Lung (tissue), 11 donors: ENCODE measurements at regions not wholly inside any gene's neighbourhood (a gene's known extent, or its start where the extent isn't known, plus 50 kb on each side); places are given as distances from the start of the nearest gene placed in this dataset.

Source experiments
- ATAC-seq: fragments of 200-7000 bp; cut with Tn5 transposase; one replicate; pipeline ENCODE4 v1.9.1; 2020; ENCODE audit warnings: moderate number of reproducible peaks; ENCODE audit not compliant: insufficient read depth, low FRiP score
- DNase-seq, 3 donors: peaks; one replicate each; pipeline ENCODE4 v3.0.0-alpha.2; 2013 to 2017
- H3K27ac ChIP-seq, 2 donors: one replicate each; pipeline ENCODE4 v1.5.1; 2013; ENCODE audit warnings: mild to moderate bottlenecking in 2 of 2, moderate library complexity in 2 of 2, control low read depth in 1 of 2, inconsistent platforms in 1 of 2, low read depth in 1 of 2, low read length in 1 of 2
- H3K27me3 ChIP-seq, 3 donors: one replicate each; pipeline ENCODE4 v1.5.1; 2013; ENCODE audit warnings: low read length in 2 of 3; ENCODE audit not compliant: control insufficient read depth in 3 of 3, insufficient read depth in 3 of 3
- H3K36me3 ChIP-seq, 4 donors: one replicate each; pipeline ENCODE4 v1.5.1; 2013; ENCODE audit warnings: low read length in 4 of 4, mild to moderate bottlenecking in 1 of 4, moderate library complexity in 1 of 4; ENCODE audit not compliant: control insufficient read depth in 4 of 4, insufficient read depth in 4 of 4
- H3K4me1 ChIP-seq, 5 donors: one replicate each; pipeline ENCODE4 v1.5.1; 2013; ENCODE audit warnings: low read length in 5 of 5, mild to moderate bottlenecking in 2 of 5, moderate library complexity in 1 of 5; ENCODE audit not compliant: control insufficient read depth in 5 of 5, insufficient read depth in 5 of 5
- H3K4me3 ChIP-seq: one replicate; pipeline ENCODE4 v1.5.1; 2013; ENCODE audit warnings: mild to moderate bottlenecking, control low read depth, moderate library complexity
- H3K9ac ChIP-seq, 2 donors: one replicate each; pipeline ENCODE4 v1.5.1; 2013; ENCODE audit warnings: low read length in 2 of 2, control low read depth in 1 of 2; ENCODE audit not compliant: insufficient read depth in 1 of 2
- H3K9me3 ChIP-seq, 4 donors: one replicate each; pipeline ENCODE4 v1.5.1; 2013; ENCODE audit warnings: low read length in 3 of 4, mild to moderate bottlenecking in 1 of 4, moderate library complexity in 1 of 4; ENCODE audit not compliant: control insufficient read depth in 4 of 4, insufficient read depth in 3 of 4
- WGBS, 2 donors: extraction: QIAGEN DNeasy Blood & Tissue Kit; methylation state at CpG; one replicate each; pipeline ENCODE4 v1.1.7; 2013; 5-methylcytosine and 5-hydroxymethylcytosine counted together
- TF ChIP-seq, protein P1 (sequence below): IDR thresholded peaks from 2 replicates; pipeline ENCODE4 v1.5.1; 2012; ENCODE audit warnings: mild to moderate bottlenecking; ENCODE audit errors: control extremely low read depth, extremely low read depth
- donor health status: control.
- donor health status: control.
- donor health status: Bipolar disorder and iron deficiency.
- donor health status: healthy.
- donor health status: DM: yes; HTN: yes; CAD: no.

DNA sequence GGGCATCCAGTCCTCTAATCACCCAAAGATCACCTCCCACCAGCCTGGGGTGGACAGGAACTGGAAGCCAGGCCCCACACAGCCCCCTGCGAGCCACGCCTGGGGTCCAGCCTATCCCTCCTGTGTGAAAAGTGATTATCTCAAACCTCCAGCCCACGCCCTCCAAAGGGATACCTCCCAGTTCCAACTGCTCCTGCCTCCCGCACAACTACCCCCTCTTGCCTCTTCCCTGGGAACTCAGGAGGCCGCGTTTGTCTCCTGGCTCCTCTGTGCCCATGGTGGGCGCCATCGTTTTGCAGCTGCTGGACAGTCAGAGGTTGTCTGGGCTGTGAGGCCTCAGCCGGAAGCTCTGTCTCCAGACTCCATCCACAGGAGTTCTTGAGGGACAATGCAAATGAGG lies 305.9 kb downstream of the AJAP1 start:
- TF ChIP-seq, protein P1, sequence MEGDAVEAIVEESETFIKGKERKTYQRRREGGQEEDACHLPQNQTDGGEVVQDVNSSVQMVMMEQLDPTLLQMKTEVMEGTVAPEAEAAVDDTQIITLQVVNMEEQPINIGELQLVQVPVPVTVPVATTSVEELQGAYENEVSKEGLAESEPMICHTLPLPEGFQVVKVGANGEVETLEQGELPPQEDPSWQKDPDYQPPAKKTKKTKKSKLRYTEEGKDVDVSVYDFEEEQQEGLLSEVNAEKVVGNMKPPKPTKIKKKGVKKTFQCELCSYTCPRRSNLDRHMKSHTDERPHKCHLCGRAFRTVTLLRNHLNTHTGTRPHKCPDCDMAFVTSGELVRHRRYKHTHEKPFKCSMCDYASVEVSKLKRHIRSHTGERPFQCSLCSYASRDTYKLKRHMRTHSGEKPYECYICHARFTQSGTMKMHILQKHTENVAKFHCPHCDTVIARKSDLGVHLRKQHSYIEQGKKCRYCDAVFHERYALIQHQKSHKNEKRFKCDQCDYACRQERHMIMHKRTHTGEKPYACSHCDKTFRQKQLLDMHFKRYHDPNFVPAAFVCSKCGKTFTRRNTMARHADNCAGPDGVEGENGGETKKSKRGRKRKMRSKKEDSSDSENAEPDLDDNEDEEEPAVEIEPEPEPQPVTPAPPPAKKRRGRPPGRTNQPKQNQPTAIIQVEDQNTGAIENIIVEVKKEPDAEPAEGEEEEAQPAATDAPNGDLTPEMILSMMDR: no peak
- DNase-seq: no peak
- H3K27me3 ChIP-seq: peaks cover 0 to 7% (median 0%) of the 10 kb centered on the region in 3 donors
- no peak overlapping the region for H3K4me3 ChIP-seq
- no peaks in the 10 kb centered on the region for H3K4me1 ChIP-seq
- H3K36me3 ChIP-seq: no peaks in the 10 kb centered on the region
- 86 to 91% methylated on average over 9 of the region's 9 CpGs for WGBS, 2 donors
- no peak for ATAC-seq
- peaks cover 0 to 4% (median under 1%) of the 10 kb centered on the region in 4 donors for H3K9me3 ChIP-seq
- no peak overlapping the region for H3K27ac ChIP-seq
- no peak overlapping the region for H3K9ac ChIP-seq

DNA sequence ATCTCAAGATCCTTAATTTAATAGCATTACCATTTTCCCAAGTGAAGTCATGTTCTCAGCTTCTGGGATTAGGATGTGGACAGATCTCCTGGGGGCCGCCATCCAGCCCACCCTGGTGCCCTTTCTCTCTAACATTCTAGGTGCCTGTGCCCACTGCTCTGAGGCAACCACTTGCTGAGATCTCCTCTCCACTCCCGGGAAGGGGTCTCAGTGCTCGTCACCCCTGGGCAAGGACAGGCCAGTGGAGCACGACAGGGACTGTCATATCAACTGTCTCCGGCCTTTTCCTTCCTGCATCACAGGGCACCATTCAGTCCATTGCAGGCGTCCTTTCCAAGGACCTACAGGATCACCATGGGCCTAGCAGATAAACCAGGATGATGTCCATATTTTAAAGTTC lies 304.8 kb downstream of the AJAP1 start:
- Histone ChIP-seq H3K36me3 (no peaks in the 10 kb centered on the region), H3K27me3 (peaks cover 0 to 4% (median 0%) of the 10 kb centered on the region in 3 donors), H3K9ac (no peak overlapping the region), H3K4me1 (no peaks in the 10 kb centered on the region), H3K27ac (no peak overlapping the region), H3K4me3 (no peak overlapping the region), H3K9me3 (peaks cover 0 to 6% (median under 1%) of the 10 kb centered on the region in 4 donors)
- TF ChIP-seq, protein P1: no peak
- DNase-seq: no peak
- no peak for ATAC-seq
- WGBS, 2 donors: 83 to 86% methylated on average over 6 of the region's 6 CpGs

DNA sequence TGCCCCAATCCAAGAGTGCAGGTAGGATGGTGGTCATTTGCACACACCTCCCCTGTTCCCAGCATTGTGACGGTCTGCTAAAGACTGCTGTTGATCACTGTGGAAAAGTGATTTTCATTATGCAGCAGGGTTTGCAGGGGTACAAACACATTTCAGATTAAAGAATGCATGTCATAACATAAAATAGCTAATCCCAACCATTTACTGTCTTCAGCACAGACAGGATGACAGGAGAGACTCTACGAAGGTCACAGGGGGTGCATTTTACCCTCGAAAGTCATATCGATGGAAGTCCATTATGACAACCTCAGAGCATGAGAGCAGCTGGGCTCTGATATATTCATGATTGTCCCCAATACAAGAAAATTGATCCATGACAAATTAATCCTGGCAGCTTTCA lies 302.6 kb downstream of the AJAP1 start:
- DNase-seq (no peak), ATAC-seq (no peak)
- 91 to 93% methylated on average over 4 of the region's 4 CpGs for WGBS, 2 donors
- TF ChIP-seq, protein P1: no peak
- Histone ChIP-seq H3K9ac (no peak overlapping the region), H3K4me3 (no peak overlapping the region), H3K36me3 (no peaks in the 10 kb centered on the region), H3K27me3 (no peaks in the 10 kb centered on the region), H3K9me3 (peaks cover 0 to 10% (median 3%) of the 10 kb centered on the region in 4 donors), H3K4me1 (no peaks in the 10 kb centered on the region), H3K27ac (no peak overlapping the region)

DNA sequence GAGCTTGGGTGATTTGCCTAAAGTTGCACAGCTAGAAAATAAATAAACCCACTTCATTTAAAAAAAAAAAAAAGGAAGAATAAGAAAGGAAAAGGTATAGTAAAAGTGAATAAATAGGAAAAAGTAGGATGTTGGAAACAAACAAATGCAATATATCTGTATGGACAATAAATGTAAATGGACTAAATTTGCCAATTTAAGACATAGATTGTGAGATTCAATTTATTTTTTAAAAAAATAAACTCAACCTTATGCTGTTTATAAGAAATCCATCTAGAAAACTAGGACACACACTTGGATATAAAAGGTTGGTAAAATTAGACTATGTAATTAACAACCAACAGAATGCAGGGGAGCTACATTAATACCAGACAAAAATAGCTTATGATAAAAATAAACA lies 300.0 kb downstream of the AJAP1 start:
- DNase-seq (no peak), ATAC-seq (no peak)
- TF ChIP-seq, protein P1: no peak

More for the DNA sequence above, 300.0 kb downstream of the AJAP1 start:
- H3K27me3 ChIP-seq: no peaks in the 10 kb centered on the region
- H3K27ac ChIP-seq: no peak overlapping the region
- H3K4me3 ChIP-seq: no peak overlapping the region
- H3K9ac ChIP-seq: no peak overlapping the region
- H3K4me1 ChIP-seq: no peaks in the 10 kb centered on the region
- H3K9me3 ChIP-seq: peaks cover 0 to 10% (median 3%) of the 10 kb centered on the region in 4 donors
- H3K36me3 ChIP-seq: no peaks in the 10 kb centered on the region
